B cell (primary cell): ENCODE measurements at regions not wholly inside any gene's neighbourhood (a gene's known extent, or its start where the extent isn't known, plus 50 kb on each side); places are given as distances from the start of the nearest gene placed in this dataset.

ENCODE experiments used
- ATAC-seq: fragments of 200-7000 bp; cut with Tn5 transposase; one replicate; pipeline ENCODE4 v1.10.0; 2021; ENCODE audit warnings: low read depth, mild to moderate bottlenecking, moderate number of reproducible peaks, moderate library complexity
- CTCF ChIA-PET: fragments of 350-600 bp; sonication (Branson Sonifier 250); formaldehyde crosslinking; loops from one replicate; lab custom pipeline; 2021; ENCODE audit warnings: antibody characterized with exemption, inconsistent platforms; lab: Charles Lee
- POLR2A ChIA-PET: fragments of 350-600 bp; sonication (Branson Sonifier 250); formaldehyde crosslinking; loops from one replicate; lab custom pipeline; 2021; ENCODE audit warnings: antibody characterized with exemption; lab: Charles Lee
- DNase-seq: peaks from one replicate; pipeline ENCODE4 v3.0.0; 2013
- H2AFZ ChIP-seq: 2 replicates; pipeline ENCODE4 v1.6.1; 2012; ENCODE audit warnings: mild to moderate bottlenecking, low read depth, low read length; ENCODE audit not compliant: insufficient read depth, poor library complexity, severe bottlenecking
- H3K27ac ChIP-seq, 2 donors: 1 replicate in 1 of 2; 2 replicates in 1 of 2; pipeline ENCODE4 v1.5.1; 2012 to 2013; ENCODE audit warnings: low read length in 2 of 2, mild to moderate bottlenecking in 2 of 2, moderate library complexity in 1 of 2
- H3K27me3 ChIP-seq, 4 experiments: fragments of 200-600 bp in 1 of 4; sonication (generic) in 1 of 4; replicated peaks in 1 of 4; 1 replicate in 2 of 4; 2 replicates in 2 of 4; pipeline versions ENCODE4 v1.6.1 to v1.7.0; 2013 to 2016; ENCODE audit warnings: low read length in 3 of 4, mild to moderate bottlenecking in 2 of 4, mixed read lengths in 1 of 4, moderate library complexity in 1 of 4; ENCODE audit not compliant: insufficient read depth in 4 of 4, control insufficient read depth in 3 of 4; ENCODE audit errors: control extremely low read depth in 1 of 4
- H3K36me3 ChIP-seq, 2 experiments: replicated peaks in 1 of 2; 1 replicate in 1 of 2; 2 replicates in 1 of 2; pipeline versions ENCODE4 v1.6.1 to v1.7.1; 2013; ENCODE audit warnings: low read length in 1 of 2; ENCODE audit not compliant: insufficient read depth in 2 of 2, control insufficient read depth in 1 of 2; ENCODE audit errors: control extremely low read depth in 1 of 2, extremely low read depth in 1 of 2
- H3K4me1 ChIP-seq, 2 donors: fragments of 200-600 bp in 1 of 2; sonication (generic) in 1 of 2; 1 replicate in 1 of 2; 2 replicates in 1 of 2; pipeline versions ENCODE4 v1.5.1 to v1.6.1; 2013 to 2017; ENCODE audit warnings: low read length in 2 of 2; ENCODE audit not compliant: control insufficient read depth in 2 of 2, insufficient read depth in 2 of 2
- H3K4me2 ChIP-seq: replicated peaks from 2 replicates; pipeline ENCODE3; 2012; ENCODE audit warnings: mild to moderate bottlenecking, low read depth, low read length; ENCODE audit not compliant: poor library complexity, severe bottlenecking
- H3K4me3 ChIP-seq, 5 experiments: fragments of 200-600 bp in 1 of 5; sonication (generic) in 1 of 5; 1 replicate in 3 of 5; 2 replicates in 2 of 5; pipeline versions ENCODE4 v1.5.1 to v1.7.0; 2011 to 2016; ENCODE audit warnings: low read length in 4 of 5, mild to moderate bottlenecking in 4 of 5, low read depth in 2 of 5, control low read depth in 1 of 5, moderate library complexity in 1 of 5; ENCODE audit not compliant: insufficient read depth in 1 of 5; ENCODE audit errors: control extremely low read depth in 1 of 5, extremely low read depth in 1 of 5
- H3K79me2 ChIP-seq: fragments of 200-600 bp; sonication (generic); one replicate; pipeline ENCODE4 v1.6.0; 2016; ENCODE audit warnings: low read length; ENCODE audit not compliant: control insufficient read depth, insufficient read depth
- H3K9ac ChIP-seq: fragments of 200-600 bp; sonication (generic); 2 replicates; pipeline ENCODE4 v1.6.1; 2017; ENCODE audit warnings: mild to moderate bottlenecking, low read length, moderate library complexity
- H3K9me3 ChIP-seq, 3 donors: one replicate each; pipeline versions ENCODE4 v1.6.1 to v1.7.1; 2013; ENCODE audit warnings: low read length in 2 of 3; ENCODE audit not compliant: control insufficient read depth in 2 of 3, insufficient read depth in 1 of 3; ENCODE audit errors: control extremely low read depth in 1 of 3
- H4K20me1 ChIP-seq: 2 replicates; pipeline ENCODE4 v1.6.0; 2012; ENCODE audit warnings: mild to moderate bottlenecking, low read length; ENCODE audit not compliant: insufficient read depth, control insufficient read depth, poor library complexity, severe bottlenecking
- H3K27ac Mint-ChIP-seq: one replicate; pipeline ENCODE4 v1.8.0; 2021; ENCODE audit warnings: mixed read lengths
- H3K27me3 Mint-ChIP-seq: one replicate; pipeline ENCODE4 v1.8.0; 2021; ENCODE audit warnings: mixed read lengths
- H3K4me1 Mint-ChIP-seq: one replicate; pipeline ENCODE4 v1.8.0; 2021; ENCODE audit warnings: mixed read lengths
- H3K4me3 Mint-ChIP-seq: one replicate; pipeline ENCODE4 v1.8.0; 2021; ENCODE audit warnings: mixed read lengths
- H3K9me3 Mint-ChIP-seq: one replicate; pipeline ENCODE4 v1.8.0; 2022; ENCODE audit warnings: mixed read lengths; ENCODE audit not compliant: insufficient read depth
- EZH2 ChIP-seq: IDR thresholded peaks from 2 replicates; pipeline ENCODE4 v1.6.1; 2012; ENCODE audit warnings: borderline replicate concordance, low read depth, mild to moderate bottlenecking, moderate library complexity, low read length; ENCODE audit not compliant: insufficient read depth, poor library complexity, severe bottlenecking
- WGBS: methylation state at CpG from one replicate; pipeline ENCODE4 v1.1.5; 2013; ENCODE audit warnings: missing lambda C conversion rate; ENCODE audit not compliant: insufficient coverage; 5-methylcytosine and 5-hydroxymethylcytosine counted together
- intact Hi-C: fragments of 100-400 bp; cut with micrococcal nuclease; formaldehyde crosslinking; loops from one replicate; pipeline ENCODE4 v1.10.0; 2022
- TF ChIP-seq, protein P1 (sequence below): fragments of 200-600 bp; IDR thresholded peaks from one replicate; pipeline ENCODE4 v1.8.0; 2022; ENCODE audit warnings: antibody characterized with exemption, mild to moderate bottlenecking

DNA sequence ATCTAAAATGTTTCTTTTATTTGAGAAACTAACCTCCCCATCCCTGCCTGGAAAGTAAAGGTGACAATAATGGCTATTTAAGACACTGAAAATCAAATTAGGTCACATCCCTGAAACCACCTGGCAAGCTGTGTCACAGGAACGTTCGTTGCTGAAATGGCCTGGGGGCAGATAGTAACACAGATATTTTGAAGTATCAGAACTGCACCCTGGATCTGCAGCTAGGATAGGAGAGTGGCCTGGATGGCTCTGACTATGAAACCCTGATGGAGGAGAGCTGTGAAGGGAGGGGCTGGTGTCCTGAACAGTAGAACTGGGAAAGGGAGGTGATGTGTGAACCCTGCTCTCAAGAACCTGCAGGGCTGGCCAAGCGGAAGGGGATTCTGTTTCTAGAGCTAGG is 648.3 kb upstream of the CFAP20DC start:
- DNase-seq (no peak), ATAC-seq (no peak)
- intact Hi-C loops = no loop called here
- POLR2A ChIA-PET = no interaction called here
- TF ChIP-seq, protein P1, sequence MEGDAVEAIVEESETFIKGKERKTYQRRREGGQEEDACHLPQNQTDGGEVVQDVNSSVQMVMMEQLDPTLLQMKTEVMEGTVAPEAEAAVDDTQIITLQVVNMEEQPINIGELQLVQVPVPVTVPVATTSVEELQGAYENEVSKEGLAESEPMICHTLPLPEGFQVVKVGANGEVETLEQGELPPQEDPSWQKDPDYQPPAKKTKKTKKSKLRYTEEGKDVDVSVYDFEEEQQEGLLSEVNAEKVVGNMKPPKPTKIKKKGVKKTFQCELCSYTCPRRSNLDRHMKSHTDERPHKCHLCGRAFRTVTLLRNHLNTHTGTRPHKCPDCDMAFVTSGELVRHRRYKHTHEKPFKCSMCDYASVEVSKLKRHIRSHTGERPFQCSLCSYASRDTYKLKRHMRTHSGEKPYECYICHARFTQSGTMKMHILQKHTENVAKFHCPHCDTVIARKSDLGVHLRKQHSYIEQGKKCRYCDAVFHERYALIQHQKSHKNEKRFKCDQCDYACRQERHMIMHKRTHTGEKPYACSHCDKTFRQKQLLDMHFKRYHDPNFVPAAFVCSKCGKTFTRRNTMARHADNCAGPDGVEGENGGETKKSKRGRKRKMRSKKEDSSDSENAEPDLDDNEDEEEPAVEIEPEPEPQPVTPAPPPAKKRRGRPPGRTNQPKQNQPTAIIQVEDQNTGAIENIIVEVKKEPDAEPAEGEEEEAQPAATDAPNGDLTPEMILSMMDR = no peak
- TF ChIP-seq EZH2 = no peak
- no peaks in the 10 kb centered on the region for H4K20me1 ChIP-seq
- H3K9me3 Mint-ChIP-seq = no peaks in the 10 kb centered on the region
- no peak overlapping the region for H3K4me2 ChIP-seq
- no peaks in the 10 kb centered on the region for H3K27me3 ChIP-seq
- H2AFZ ChIP-seq = no peak overlapping the region
- H3K36me3 ChIP-seq = no peaks in the 10 kb centered on the region
- H3K4me3 Mint-ChIP-seq = no peak overlapping the region
- no peak overlapping the region for H3K27ac ChIP-seq
- CTCF ChIA-PET = no interaction called here
- no peaks in the 10 kb centered on the region for H3K79me2 ChIP-seq
- no peaks in the 10 kb centered on the region for H3K4me1 ChIP-seq
- H3K9me3 ChIP-seq = no peaks in the 10 kb centered on the region
- H3K9ac ChIP-seq = no peak overlapping the region
- no peaks in the 10 kb centered on the region for H3K27me3 Mint-ChIP-seq
- no peak overlapping the region for H3K27ac Mint-ChIP-seq
- WGBS = 77% methylated on average over 2 of the region's 3 CpGs
- no peaks in the 10 kb centered on the region for H3K4me1 Mint-ChIP-seq
- no peak overlapping the region for H3K4me3 ChIP-seq

GRCh38 chr3:59696783-59697182 is 647.0 kb upstream of the CFAP20DC start:
- ATAC-seq = no peak
- intact Hi-C loops = no loop called here
- Histone ChIP-seq H3K27ac (no peak overlapping the region), H3K9ac (no peak overlapping the region), H2AFZ (no peak overlapping the region), H3K4me2 (no peak overlapping the region), H4K20me1 (no peaks in the 10 kb centered on the region), H3K4me1 (peaks cover 4% of the 10 kb centered on the region in 2 donors), H3K79me2 (no peaks in the 10 kb centered on the region), H3K9me3 (no peaks in the 10 kb centered on the region), H3K4me3 (no peak overlapping the region), H3K27me3 (no peaks in the 10 kb centered on the region), H3K36me3 (no peaks in the 10 kb centered on the region)
- Mint-ChIP-seq H3K4me3 (no peak overlapping the region), H3K4me1 (peaks cover 6% of the 10 kb centered on the region), H3K9me3 (no peaks in the 10 kb centered on the region), H3K27ac (no peak overlapping the region), H3K27me3 (no peaks in the 10 kb centered on the region)
- ChIA-PET CTCF (no interaction called here), POLR2A (no interaction called here)
- TF ChIP-seq, protein P1 = no peak
- TF ChIP-seq EZH2 = no peak
- no peak for DNase-seq
